T-helper 1 cell (primary cell): ENCODE measurements at regions not wholly inside any gene's neighbourhood (a gene's known extent, or its start where the extent isn't known, plus 50 kb on each side); places are given as distances from the start of the nearest gene placed in this dataset.
"Not testable (repeated sequence)": the region's sequence is repeated elsewhere in the genome, so short reads cannot be mapped to it uniquely, and the experiment has no call there.

ENCODE experiments used
- DNase-seq, 5 donors: peaks; one replicate each; pipeline ENCODE4 v3.0.0-alpha.2; 2012 to 2020

- DNase-seq = no peak
Observed at GRCh38 chr15:23983500-23984259, 296.6 kb upstream of the NDN start.

- no peak for DNase-seq
Observed at GRCh38 chr15:23994273-23994672, 307.2 kb upstream of the NDN start.

- no peak for DNase-seq
Observed at GRCh38 chr15:23998056-23998455, 311.0 kb upstream of the NDN start.

- no peak for DNase-seq
Observed at GRCh38 chr15:24008476-24008875, 321.4 kb upstream of the NDN start.

GRCh38 chr15:24017470-24017869, 330.4 kb upstream of the NDN start:
- no peak for DNase-seq

- no peak for DNase-seq
Observed at GRCh38 chr15:24039683-24040082, 352.6 kb upstream of the NDN start.

GRCh38 chr15:24054547-24055245, 367.6 kb upstream of the NDN start:
- no peak for DNase-seq

- DNase-seq = no peak
Observed at GRCh38 chr15:24067733-24068501, 380.8 kb upstream of the NDN start.

- DNase-seq = no peak
Observed at GRCh38 chr15:24075420-24076089, 388.4 kb upstream of the NDN start.

GRCh38 chr15:24076090-24076784, 389.1 kb upstream of the NDN start:
- DNase-seq = no peak

GRCh38 chr15:24078310-24079029, 391.4 kb upstream of the NDN start:
- no peak for DNase-seq

GRCh38 chr15:24088941-24089340, 401.8 kb upstream of the NDN start:
- not testable (repeated sequence) for DNase-seq

- DNase-seq = not testable (repeated sequence)
Observed at GRCh38 chr15:24101503-24101902, 414.4 kb upstream of the NDN start.

GRCh38 chr15:24107524-24107923, 420.4 kb upstream of the NDN start:
- DNase-seq = not testable (repeated sequence)

- DNase-seq = not testable (repeated sequence)
Observed at GRCh38 chr15:24107948-24108347, 420.8 kb upstream of the NDN start.

GRCh38 chr15:24108349-24108748, 421.2 kb upstream of the NDN start:
- DNase-seq = not testable (repeated sequence)

- DNase-seq = not testable (repeated sequence)
Observed at GRCh38 chr15:24139622-24140021, 452.5 kb upstream of the NDN start.

GRCh38 chr15:24145070-24145469, 458.0 kb upstream of the NDN start:
- DNase-seq = not testable (repeated sequence)

GRCh38 chr15:24146251-24146650, 459.1 kb upstream of the NDN start:
- no peak for DNase-seq

GRCh38 chr15:24150542-24150941, 463.4 kb upstream of the NDN start:
- no peak for DNase-seq

GRCh38 chr15:24158306-24158705, 471.2 kb upstream of the NDN start:
- not testable (repeated sequence) for DNase-seq

GRCh38 chr15:24165512-24165911, 478.4 kb upstream of the NDN start:
- not testable (repeated sequence) for DNase-seq
